ENCODE measurements at regions not wholly inside any gene's neighbourhood (a gene's known extent, or its start where the extent isn't known, plus 50 kb on each side); places are given as distances from the start of the nearest gene placed in this dataset.

DNA sequence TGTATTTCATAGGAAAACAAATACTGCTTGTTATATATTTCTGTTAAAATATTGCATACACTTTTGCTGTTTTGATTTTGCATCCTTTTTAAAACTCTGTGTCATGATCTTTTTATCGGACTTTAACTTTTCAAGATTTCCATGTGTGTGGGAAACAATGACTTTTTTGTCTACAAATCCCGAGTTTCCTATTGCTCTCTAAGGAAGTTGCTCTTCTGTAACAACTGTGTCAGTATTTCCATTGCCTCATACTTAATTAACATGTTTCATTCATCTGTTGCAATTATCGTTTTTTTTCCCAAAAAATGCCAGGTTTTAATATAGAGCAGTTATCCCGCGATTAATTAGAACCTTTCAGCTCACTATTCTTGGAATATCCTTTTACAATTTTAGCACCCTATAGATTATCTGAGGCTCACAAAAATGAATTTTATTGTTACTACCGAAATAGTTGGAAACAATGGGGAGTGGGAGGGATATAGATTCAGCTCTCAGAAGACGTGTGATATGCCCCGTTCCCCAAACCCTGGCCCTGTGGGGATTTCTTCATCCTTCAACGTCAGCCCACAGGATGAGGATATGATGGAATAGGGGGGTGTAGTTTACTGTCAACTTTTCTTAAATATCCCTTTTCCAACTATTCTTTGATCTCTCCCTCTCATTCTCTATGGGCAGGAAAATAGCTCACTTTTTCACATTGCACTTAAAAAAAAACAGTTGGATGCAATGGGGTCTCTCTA is 297.6 kb upstream of the IGFBP3 start:
- intact Hi-C loops (cut with micrococcal nuclease), result no loop called here

- intact Hi-C loops (cut with micrococcal nuclease), result no loop called here
Measured at GRCh38 chr7:46215987-46216567, 295.0 kb upstream of the IGFBP3 start.

DNA sequence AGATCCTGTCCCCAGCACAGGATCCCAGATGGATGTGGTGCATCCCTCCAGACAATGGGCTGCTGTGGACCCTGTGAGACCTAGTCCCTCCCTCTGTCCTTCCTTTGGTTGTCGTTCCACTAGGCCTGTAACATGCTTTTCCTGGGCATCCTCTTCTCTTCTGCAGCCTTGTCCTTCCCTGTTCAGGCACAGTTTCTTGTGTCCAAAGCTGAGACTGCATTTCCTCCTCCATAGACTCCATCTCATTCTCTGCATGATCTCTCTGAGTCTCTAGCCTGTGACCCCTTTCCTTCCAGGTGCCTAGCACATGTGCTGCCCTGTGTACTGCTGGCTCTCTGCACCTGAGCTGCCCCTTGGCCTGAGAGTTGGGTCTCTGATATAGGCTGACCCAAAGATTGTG is 293.5 kb upstream of the IGFBP3 start:
- intact Hi-C loops (cut with micrococcal nuclease), result no loop called here

DNA sequence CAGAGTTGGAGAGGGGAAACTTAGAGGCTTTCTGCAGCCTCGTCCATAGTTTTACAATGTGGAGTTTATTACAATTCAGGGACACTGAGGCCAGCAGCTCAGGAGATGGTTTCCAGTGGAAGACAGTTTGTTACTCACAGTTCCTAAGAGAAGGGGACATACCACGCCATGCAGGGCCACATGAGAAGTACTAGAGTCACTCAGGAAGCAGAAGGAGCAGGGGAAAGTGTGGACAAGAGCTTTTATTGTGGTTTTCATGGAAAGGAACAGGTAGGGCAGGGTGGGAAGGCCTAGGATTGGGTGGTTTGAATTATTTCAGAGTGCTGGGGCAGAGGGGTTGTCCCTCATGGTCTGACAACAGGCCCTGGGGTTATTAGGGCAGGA is 292.1 kb upstream of the IGFBP3 start:
- intact Hi-C loops (cut with micrococcal nuclease), result no loop called here

- intact Hi-C loops (cut with micrococcal nuclease), result no loop called here
Measured at GRCh38 chr7:46212425-46213153, 291.5 kb upstream of the IGFBP3 start.

DNA sequence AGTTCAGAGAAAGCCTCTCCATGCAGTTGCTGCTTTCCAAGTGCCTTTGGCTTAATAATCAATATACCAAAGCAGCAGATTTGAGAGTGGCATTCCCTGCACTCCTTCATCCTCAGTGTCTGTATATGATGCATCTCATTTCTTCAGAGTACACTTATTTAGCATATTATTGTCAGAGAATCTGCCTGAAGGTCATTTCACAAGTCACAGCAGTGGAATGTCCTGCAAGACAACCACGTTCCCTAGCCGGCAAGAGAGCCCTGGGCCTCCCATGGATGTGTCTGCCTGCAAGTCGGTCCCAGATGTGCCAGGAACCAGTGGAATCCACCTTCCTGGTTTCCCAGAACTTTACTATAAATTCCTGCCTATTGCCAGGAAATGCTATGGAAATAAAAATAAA is 289.4 kb upstream of the IGFBP3 start:
- intact Hi-C loops (cut with micrococcal nuclease), result no loop called here

DNA sequence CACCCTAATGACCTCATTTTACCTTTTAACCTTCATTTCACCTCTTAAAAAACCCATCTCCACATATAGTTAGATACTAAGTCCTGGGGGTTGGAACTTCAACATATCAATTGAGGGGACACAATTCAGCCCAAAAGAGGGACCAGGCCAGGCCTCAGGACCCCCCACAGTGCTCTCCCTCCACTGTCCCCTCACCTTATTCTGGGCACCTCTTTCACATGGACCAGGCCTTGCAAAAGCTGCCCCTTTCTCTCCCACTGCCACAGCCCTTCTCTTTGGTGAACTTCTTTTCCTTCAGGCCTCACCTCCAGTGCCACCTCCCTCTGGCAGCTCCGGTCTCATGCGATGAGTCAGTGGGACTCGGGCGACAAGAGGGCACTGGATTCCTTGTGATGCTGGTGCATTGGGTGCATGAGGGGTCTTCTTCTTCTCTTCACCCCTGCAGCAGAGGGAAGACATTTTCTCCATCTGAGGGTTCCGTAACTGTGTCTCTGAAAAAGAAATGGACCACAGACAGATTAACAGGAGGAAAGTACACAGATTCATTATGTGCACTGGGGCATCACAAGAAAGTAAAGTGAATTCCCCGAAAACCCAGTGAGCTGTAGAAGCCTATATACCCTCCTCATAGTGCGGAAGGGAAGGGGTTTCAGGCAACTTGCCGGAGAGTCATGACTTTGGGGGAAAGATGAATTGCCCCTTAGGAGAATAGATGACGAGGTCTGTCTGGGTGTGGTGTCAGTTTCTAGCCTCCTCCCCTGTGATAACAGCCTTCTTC is 288.7 kb upstream of the IGFBP3 start:
- intact Hi-C loops (cut with micrococcal nuclease), result no loop called here

DNA sequence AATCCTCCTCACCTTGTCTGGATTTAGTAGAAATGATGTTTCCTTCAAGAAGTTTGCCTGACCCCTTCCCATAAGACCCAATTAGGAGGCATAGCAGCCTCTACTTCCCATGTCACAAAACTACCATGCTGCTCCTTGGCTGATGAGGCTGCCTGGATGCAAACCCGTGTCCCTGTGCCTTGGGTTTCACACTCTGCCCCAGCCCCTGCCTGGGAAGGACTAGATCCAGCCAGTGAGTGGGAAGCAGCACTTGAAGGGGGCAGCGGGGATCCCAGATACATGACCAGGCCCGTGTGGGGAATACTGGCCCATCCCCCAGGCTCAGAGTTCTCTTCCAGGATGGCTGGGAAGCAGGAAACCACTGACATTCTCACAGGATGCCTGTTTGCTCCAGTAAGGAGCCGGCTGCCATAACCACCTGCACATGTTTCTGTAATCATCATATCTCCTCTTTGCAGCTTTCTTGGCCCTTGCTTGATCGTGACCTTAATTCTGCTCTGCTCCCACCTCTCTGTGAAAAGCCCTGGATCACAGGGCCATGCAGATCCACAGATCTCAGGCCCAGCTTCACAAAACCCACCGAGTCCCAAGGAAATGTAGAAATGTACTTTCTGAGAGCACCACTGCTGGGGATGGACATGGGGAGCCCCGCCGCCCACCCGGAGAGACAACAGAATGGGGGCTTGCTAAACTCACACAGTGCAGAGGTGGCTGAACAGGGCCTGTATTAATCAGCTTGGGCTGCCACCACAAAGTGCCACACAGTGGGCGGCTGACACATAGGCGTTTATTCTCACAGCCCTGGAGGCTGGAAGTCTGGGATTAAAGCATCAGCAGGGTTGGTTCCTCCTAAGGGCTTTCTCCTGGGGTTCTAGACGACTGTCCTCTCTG is 287.8 kb upstream of the IGFBP3 start:
- intact Hi-C loops (cut with micrococcal nuclease), result no loop called here

GRCh38 chr7:46207931-46208634 is 287.0 kb upstream of the IGFBP3 start:
- intact Hi-C loops (cut with micrococcal nuclease), result no loop called here

- intact Hi-C loops (cut with micrococcal nuclease), result no loop called here
Measured at GRCh38 chr7:46206476-46207060, 285.5 kb upstream of the IGFBP3 start.

DNA sequence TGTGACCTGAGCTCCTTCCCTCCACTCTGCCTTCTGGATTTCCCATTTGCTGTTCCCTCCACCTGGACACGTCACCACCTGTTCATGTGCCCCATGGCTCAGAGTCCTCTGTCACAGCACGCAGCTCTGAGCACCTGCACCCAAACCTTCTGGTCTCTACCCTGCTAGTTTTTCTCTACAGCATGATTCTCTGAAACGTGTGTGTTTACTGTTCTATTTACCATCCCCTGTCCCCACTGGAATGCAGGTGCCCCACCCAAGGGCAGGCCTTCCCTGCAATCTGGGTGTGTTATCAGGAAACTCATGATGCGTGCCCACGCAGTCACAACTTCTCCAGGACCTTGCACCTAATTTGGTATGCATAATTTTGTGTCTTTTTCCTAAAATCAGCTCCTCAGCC is 284.4 kb upstream of the IGFBP3 start:
- intact Hi-C loops (cut with micrococcal nuclease), result no loop called here

GRCh38 chr7:46203926-46204325 is 282.9 kb upstream of the IGFBP3 start:
- intact Hi-C loops (cut with micrococcal nuclease), result no loop called here

GRCh38 chr7:46202379-46202778 is 281.3 kb upstream of the IGFBP3 start:
- intact Hi-C loops (cut with micrococcal nuclease), result no loop called here

- intact Hi-C loops (cut with micrococcal nuclease), result no loop called here
Measured at GRCh38 chr7:46201961-46202360, 280.9 kb upstream of the IGFBP3 start.

DNA sequence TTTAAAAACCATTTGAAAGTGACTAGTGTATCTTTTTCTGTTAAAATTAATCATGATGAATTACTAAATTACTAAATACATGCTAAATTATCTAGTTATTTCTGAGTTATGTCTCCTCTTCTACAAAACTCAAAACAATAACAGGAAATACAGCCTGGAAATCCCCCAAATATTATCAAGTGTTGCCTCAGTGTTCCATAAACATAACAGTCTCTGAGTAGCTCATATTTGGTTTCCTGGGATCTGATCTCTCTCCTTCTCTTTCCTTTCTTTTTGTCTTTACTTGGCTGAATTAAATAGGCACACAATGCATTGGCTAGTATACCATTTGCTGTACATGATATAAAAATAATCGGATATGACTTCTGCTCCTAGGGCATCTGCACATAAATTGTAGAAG is 277.6 kb upstream of the IGFBP3 start:
- intact Hi-C loops (cut with micrococcal nuclease), result no loop called here

- intact Hi-C loops (cut with micrococcal nuclease), result no loop called here
Measured at GRCh38 chr7:46197785-46198540, 276.9 kb upstream of the IGFBP3 start.

GRCh38 chr7:46195934-46196333 is 274.9 kb upstream of the IGFBP3 start:
- intact Hi-C loops (cut with micrococcal nuclease), result no loop called here

DNA sequence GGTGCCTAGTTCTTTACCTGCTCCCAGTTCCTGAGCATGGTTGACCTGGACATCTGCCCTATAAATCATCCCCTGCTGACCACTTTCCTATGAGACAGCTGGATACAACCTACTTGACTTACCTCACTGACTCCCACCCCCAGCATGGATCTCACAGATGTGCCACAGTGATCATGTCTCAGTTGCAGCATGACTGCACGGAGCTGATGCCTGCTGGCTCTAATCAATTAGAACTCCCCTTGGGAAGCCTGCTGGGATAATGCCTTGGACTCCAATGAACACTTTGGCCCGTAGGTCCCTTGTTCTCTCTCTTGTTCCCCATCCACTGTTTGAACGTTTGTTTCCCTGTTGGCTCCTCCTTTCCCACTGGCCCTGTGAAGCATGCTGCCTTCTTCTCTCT is 271.2 kb upstream of the IGFBP3 start:
- intact Hi-C loops (cut with micrococcal nuclease), result no loop called here

GRCh38 chr7:46191776-46192175 is 270.7 kb upstream of the IGFBP3 start:
- intact Hi-C loops (cut with micrococcal nuclease), result no loop called here

Measured in T-helper 2 cell treated with Interferon-gamma antibody and Interleukin-4, amounts not matched to agents 100 ng/mL and 5 ng/mL, for 36 hours (primary cell).